ENCODE measurements at regions not wholly inside any gene's neighbourhood (a gene's known extent, or its start where the extent isn't known, plus 50 kb on each side); places are given as distances from the start of the nearest gene placed in this dataset.

GRCh38 chr16:62408760-62409159 lies 372.5 kb upstream of the CDH8 start:
- TF ChIP-seq POLR2A (IDR thresholded peaks at IDR 0.05) (no peak), CTCF (IDR thresholded peaks at IDR 0.05) (no peak)
- no peak overlapping the region for H3K27ac ChIP-seq
- intact Hi-C loops (cut with DNase I; ENCODE audit: low total_unique reads), result no loop called here
- H3K4me3 ChIP-seq, result peak overlapping the region; percentile 5 to 33
- H3K27me3 ChIP-seq, result no peaks in the 10 kb centered on the region
- 52 to 53% methylated on average over 22 to 23 of the region's 23 CpGs for WGBS, 2 donors
- H3K9me3 ChIP-seq, result no peaks in the 10 kb centered on the region
- H3K36me3 ChIP-seq (ENCODE audit: low read depth, missing control alignments), result no peaks in the 10 kb centered on the region
- DNase-seq, result no peak
- no peaks in the 10 kb centered on the region for H3K4me1 ChIP-seq

GRCh38 chr16:62406387-62406786 lies 370.1 kb upstream of the CDH8 start:
- Histone ChIP-seq H3K27me3 (no peaks in the 10 kb centered on the region), H3K36me3 (ENCODE audit: low read depth, missing control alignments) (no peaks in the 10 kb centered on the region), H3K4me1 (no peaks in the 10 kb centered on the region), H3K27ac (no peak overlapping the region), H3K9me3 (no peaks in the 10 kb centered on the region), H3K4me3 (no peak overlapping the region)
- intact Hi-C loops (cut with DNase I; ENCODE audit: low total_unique reads), result no loop called here
- no peak for DNase-seq
- TF ChIP-seq POLR2A (IDR thresholded peaks at IDR 0.05) (no peak), CTCF (IDR thresholded peaks at IDR 0.05) (no peak)

GRCh38 chr16:62404842-62405611 lies 368.8 kb upstream of the CDH8 start:
- Histone ChIP-seq H3K27me3 (no peaks in the 10 kb centered on the region), H3K4me3 (no peak overlapping the region), H3K27ac (no peak overlapping the region), H3K4me1 (no peaks in the 10 kb centered on the region), H3K9me3 (no peaks in the 10 kb centered on the region), H3K36me3 (ENCODE audit: low read depth, missing control alignments) (no peaks in the 10 kb centered on the region)
- intact Hi-C loops (cut with DNase I; ENCODE audit: low total_unique reads), result no loop called here
- no peak for DNase-seq
- WGBS, 2 donors, result 84 to 93% methylated on average over 1 of the region's 1 CpG
- TF ChIP-seq POLR2A (IDR thresholded peaks at IDR 0.05) (no peak), CTCF (IDR thresholded peaks at IDR 0.05) (no peak)

GRCh38 chr16:62392698-62393097 lies 356.5 kb upstream of the CDH8 start:
- Histone ChIP-seq H3K9me3 (no peaks in the 10 kb centered on the region), H3K4me3 (no peak overlapping the region), H3K27ac (no peak overlapping the region), H3K27me3 (no peaks in the 10 kb centered on the region), H3K36me3 (ENCODE audit: low read depth, missing control alignments) (no peaks in the 10 kb centered on the region), H3K4me1 (no peaks in the 10 kb centered on the region)
- no peak for DNase-seq
- intact Hi-C loops (cut with DNase I; ENCODE audit: low total_unique reads), result no loop called here
- 60 to 81% methylated on average over 1 to 6 of the region's 6 CpGs for WGBS, 2 donors
- TF ChIP-seq CTCF (IDR thresholded peaks at IDR 0.05), result no peak
- TF ChIP-seq POLR2A (IDR thresholded peaks at IDR 0.05), result no peak

GRCh38 chr16:62391940-62392339 lies 355.7 kb upstream of the CDH8 start:
- H3K36me3 ChIP-seq (ENCODE audit: low read depth, missing control alignments), result no peaks in the 10 kb centered on the region
- H3K27me3 ChIP-seq, result no peaks in the 10 kb centered on the region
- H3K4me3 ChIP-seq, result no peak overlapping the region
- H3K9me3 ChIP-seq, result no peaks in the 10 kb centered on the region
- WGBS, 2 donors, result 88 to 90% methylated on average over 8 of the region's 8 CpGs
- TF ChIP-seq POLR2A (IDR thresholded peaks at IDR 0.05) (no peak), CTCF (IDR thresholded peaks at IDR 0.05) (no peak)
- peaks cover 4% of the 10 kb centered on the region for H3K4me1 ChIP-seq
- DNase-seq, result no peak
- no peak overlapping the region for H3K27ac ChIP-seq
- intact Hi-C loops (cut with DNase I; ENCODE audit: low total_unique reads), result no loop called here

Data from testis (tissue), 2 donors.